ENCODE measurements at regions not wholly inside any gene's neighbourhood (a gene's known extent, or its start where the extent isn't known, plus 50 kb on each side); places are given as distances from the start of the nearest gene placed in this dataset.

GRCh38 chr2:8370258-8370802 lies 311.5 kb upstream of the ID2 start:
- TF ChIP-seq EP300 (IDR thresholded peaks at IDR 0.05) (no peak), CTCF (IDR thresholded peaks at IDR 0.05) (no peak)
